Neural progenitor cell (in vitro differentiated cells): ENCODE measurements at regions not wholly inside any gene's neighbourhood (a gene's known extent, or its start where the extent isn't known, plus 50 kb on each side); places are given as distances from the start of the nearest gene placed in this dataset.
"Not testable (repeated sequence)": the region's sequence is repeated elsewhere in the genome, so short reads cannot be mapped to it uniquely, and the experiment has no call there.

Experiments used
- DNase-seq: peaks from one replicate; pipeline ENCODE4 v3.0.0-alpha.2; 2016; ENCODE audit warnings: low spot score
- H2AFZ ChIP-seq: fragments of 200-600 bp; sonication (generic); replicated peaks from 2 replicates; pipeline ENCODE4 v1.6.1; 2016; ENCODE audit warnings: antibody characterized with exemption
- H3F3A ChIP-seq: fragments of 200-600 bp; sonication (generic); 2 replicates; pipeline ENCODE4 v1.6.1; 2016; ENCODE audit warnings: antibody characterized with exemption, low read depth
- H3K27ac ChIP-seq: fragments of 200-600 bp; sonication (generic); 2 replicates; pipeline ENCODE4 v1.5.1; 2016; ENCODE audit warnings: mild to moderate bottlenecking
- H3K27me3 ChIP-seq: fragments of 200-600 bp; sonication (generic); 2 replicates; pipeline ENCODE4 v1.6.1; 2016; ENCODE audit warnings: mild to moderate bottlenecking, moderate library complexity
- H3K36me3 ChIP-seq: fragments of 200-600 bp; sonication (generic); 2 replicates; pipeline ENCODE4 v1.5.1; 2016
- H3K4me1 ChIP-seq: fragments of 200-600 bp; sonication (generic); 2 replicates; pipeline ENCODE4 v1.6.1; 2016; ENCODE audit warnings: mixed run types
- H3K4me2 ChIP-seq: fragments of 200-600 bp; sonication (generic); 2 replicates; pipeline ENCODE4 v1.6.1; 2016
- H3K4me3 ChIP-seq: fragments of 200-600 bp; sonication (generic); 2 replicates; pipeline ENCODE4 v1.5.1; 2016
- H3K79me2 ChIP-seq: fragments of 200-600 bp; sonication (generic); 2 replicates; pipeline ENCODE4 v1.6.1; 2016; ENCODE audit warnings: low read depth
- H3K9ac ChIP-seq: fragments of 200-600 bp; sonication (generic); 2 replicates; pipeline ENCODE4 v1.6.1; 2016
- H3K9me3 ChIP-seq: fragments of 200-600 bp; sonication (generic); 2 replicates; pipeline ENCODE4 v1.5.1; 2016; ENCODE audit warnings: low read depth
- H4K20me1 ChIP-seq: fragments of 200-600 bp; sonication (generic); 2 replicates; pipeline ENCODE4 v1.6.1; 2016; ENCODE audit warnings: low read depth
- H3K27ac Mint-ChIP-seq: 3 replicates; pipeline ENCODE4 v1.8.0; 2021; ENCODE audit warnings: mixed read lengths
- H3K27me3 Mint-ChIP-seq: 2 replicates; pipeline ENCODE4 v1.8.0; 2022; ENCODE audit warnings: low read depth, mild to moderate bottlenecking, inconsistent platforms, moderate library complexity, mixed read lengths; ENCODE audit not compliant: insufficient read depth
- H3K36me3 Mint-ChIP-seq: 3 replicates; pipeline ENCODE4 v1.8.0; 2021; ENCODE audit warnings: mixed read lengths
- H3K4me1 Mint-ChIP-seq: 3 replicates; pipeline ENCODE4 v1.8.0; 2021; ENCODE audit warnings: mixed read lengths
- H3K4me3 Mint-ChIP-seq: 3 replicates; pipeline ENCODE4 v1.8.0; 2021; ENCODE audit warnings: mild to moderate bottlenecking, moderate library complexity, mixed read lengths
- H3K9me3 Mint-ChIP-seq: 3 replicates; pipeline ENCODE4 v1.8.0; 2020; ENCODE audit warnings: mixed read lengths
- EZH2 ChIP-seq: fragments of 200-600 bp; sonication (generic); IDR thresholded peaks from 2 replicates; pipeline ENCODE4 v1.6.1; 2017; ENCODE audit warnings: antibody characterized with exemption, mild to moderate bottlenecking, moderate library complexity
- EZH2phosphoT487 ChIP-seq: fragments of 200-600 bp; sonication (generic); IDR thresholded peaks from 2 replicates; pipeline ENCODE4 v1.6.1; 2017; ENCODE audit warnings: antibody characterized with exemption
- TF ChIP-seq, protein P1 (sequence below): fragments of 200-600 bp; sonication (generic); IDR thresholded peaks from 2 replicates; pipeline ENCODE4 v1.5.1; 2017; ENCODE audit warnings: antibody characterized with exemption, mild to moderate bottlenecking

DNA sequence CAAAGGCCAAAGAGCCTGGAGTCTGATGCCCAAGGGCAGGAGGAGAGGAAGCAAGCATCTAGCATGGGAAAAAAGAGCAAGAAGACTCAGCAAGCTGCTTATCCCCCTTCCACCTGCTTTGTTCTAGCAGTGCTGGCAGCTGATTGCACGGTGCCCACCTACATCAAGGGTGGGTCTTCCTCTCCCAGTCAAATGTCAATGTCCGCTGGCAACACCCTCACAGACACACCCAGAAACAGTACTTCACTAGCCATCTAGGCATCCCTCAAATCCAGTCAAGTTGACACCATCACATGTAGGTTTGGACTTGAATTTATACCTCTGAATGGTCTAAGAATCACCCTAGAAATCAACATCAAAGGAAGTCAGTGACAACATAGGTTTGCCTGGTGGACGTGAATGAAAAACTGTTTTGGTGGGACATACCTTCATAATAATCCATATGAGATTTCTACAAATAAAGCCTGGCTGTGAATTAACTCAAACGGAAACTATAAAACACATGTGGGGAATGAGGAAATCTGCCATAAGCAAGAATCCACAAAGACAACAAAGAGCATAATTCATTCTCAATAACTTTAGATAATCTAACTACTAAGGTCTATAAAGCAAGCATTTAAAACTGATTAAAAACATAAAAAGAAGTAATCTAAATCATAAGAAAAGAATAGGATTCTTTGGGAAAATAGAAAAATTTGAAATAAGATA, 185.8 kb upstream of the JADE1 start:
- TF ChIP-seq EZH2, result no peak

DNA sequence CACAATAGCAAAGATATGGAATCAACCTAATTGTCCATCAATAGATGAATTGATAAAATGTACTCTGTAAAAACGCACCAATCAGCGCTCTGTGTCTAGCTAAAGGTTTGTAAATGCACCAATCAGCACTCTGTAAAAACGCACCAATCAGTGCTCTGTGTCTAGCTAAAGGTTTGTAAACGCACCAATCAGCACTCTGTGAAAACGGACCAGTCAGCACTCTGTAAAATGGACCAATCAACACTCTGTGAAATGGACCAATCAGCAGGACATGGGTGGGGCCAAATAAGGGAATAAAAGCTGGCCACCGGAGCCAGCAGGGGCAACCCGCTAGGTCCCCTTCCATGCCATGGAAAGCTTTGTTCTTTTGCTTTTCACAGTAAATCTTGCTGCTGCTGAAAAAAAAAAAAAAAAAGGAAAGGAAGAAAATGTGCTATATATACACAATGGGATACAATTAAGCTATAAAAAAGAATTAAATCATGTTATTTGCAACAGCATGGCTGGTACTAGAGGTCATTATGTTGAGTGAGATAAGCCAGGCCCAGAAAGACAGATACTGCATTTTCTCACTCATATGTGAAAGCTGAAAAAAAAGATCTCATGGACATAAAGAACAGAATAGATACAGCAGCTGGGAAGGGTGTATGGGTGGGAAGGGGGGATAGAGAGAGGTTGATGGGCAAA, 189.1 kb upstream of the JADE1 start:
- not testable (repeated sequence) for H3K4me1 ChIP-seq, H3K4me1 Mint-ChIP-seq, H4K20me1 ChIP-seq, H3K27ac ChIP-seq, H3K79me2 ChIP-seq, H3K27me3 ChIP-seq, H3K4me2 ChIP-seq, DNase-seq, H3K36me3 ChIP-seq, H3F3A ChIP-seq, H3K4me3 Mint-ChIP-seq, H2AFZ ChIP-seq, H3K27ac Mint-ChIP-seq, H3K9me3 ChIP-seq, H3K36me3 Mint-ChIP-seq, H3K9ac ChIP-seq, H3K27me3 Mint-ChIP-seq, H3K4me3 ChIP-seq
- H3K9me3 Mint-ChIP-seq, result peaks cover 14% of the 10 kb centered on the region

More for the DNA sequence above, 185.8 kb upstream of the JADE1 start:
- Histone ChIP-seq H3K9me3 (no peaks in the 10 kb centered on the region), H3K4me1 (no peaks in the 10 kb centered on the region), H3K4me3 (no peak overlapping the region), H3K79me2 (no peaks in the 10 kb centered on the region), H3K36me3 (no peaks in the 10 kb centered on the region), H4K20me1 (no peaks in the 10 kb centered on the region), H3F3A (no peaks in the 10 kb centered on the region), H2AFZ (peak overlapping the region; percentile 57), H3K27ac (no peak overlapping the region), H3K27me3 (no peaks in the 10 kb centered on the region), H3K4me2 (no peak overlapping the region), H3K9ac (no peak overlapping the region)
- H3K36me3 Mint-ChIP-seq, result no peaks in the 10 kb centered on the region
- peaks cover 3% of the 10 kb centered on the region for H3K27me3 Mint-ChIP-seq
- no peaks in the 10 kb centered on the region for H3K4me1 Mint-ChIP-seq
- no peak overlapping the region for H3K4me3 Mint-ChIP-seq
- H3K27ac Mint-ChIP-seq, result no peak overlapping the region
- H3K9me3 Mint-ChIP-seq, result peaks cover 11% of the 10 kb centered on the region
- DNase-seq, result no peak

DNA sequence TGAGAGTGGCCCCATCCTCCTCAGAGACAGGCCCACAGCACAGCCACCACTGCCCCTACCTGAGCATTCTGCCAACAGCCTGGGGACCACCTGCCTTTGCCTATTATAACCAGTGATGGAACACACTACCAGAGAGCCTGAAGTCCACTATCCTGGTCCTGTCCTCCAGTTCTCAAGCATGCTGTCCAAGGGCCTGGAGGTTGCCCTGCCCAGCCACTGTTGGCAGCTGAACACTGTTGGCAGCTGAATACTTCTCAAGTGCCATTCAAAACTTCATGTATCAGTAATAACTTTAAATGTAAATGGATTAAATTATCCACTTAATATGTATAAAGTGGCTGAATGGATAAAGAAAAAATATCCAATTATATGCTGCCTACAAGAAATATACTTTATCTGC, 194.3 kb upstream of the JADE1 start:
- Histone ChIP-seq H3K4me1 (no peaks in the 10 kb centered on the region), H3K9me3 (no peaks in the 10 kb centered on the region), H3K4me2 (no peak overlapping the region), H3K4me3 (no peak overlapping the region), H2AFZ (no peak overlapping the region), H3F3A (no peaks in the 10 kb centered on the region), H4K20me1 (no peaks in the 10 kb centered on the region), H3K79me2 (no peaks in the 10 kb centered on the region), H3K36me3 (no peaks in the 10 kb centered on the region), H3K27me3 (no peaks in the 10 kb centered on the region), H3K9ac (no peak overlapping the region), H3K27ac (no peak overlapping the region)
- no peak overlapping the region for H3K27ac Mint-ChIP-seq
- peaks cover 11% of the 10 kb centered on the region for H3K4me1 Mint-ChIP-seq
- no peak overlapping the region for H3K4me3 Mint-ChIP-seq
- H3K36me3 Mint-ChIP-seq, result no peaks in the 10 kb centered on the region
- DNase-seq, result no peak
- H3K9me3 Mint-ChIP-seq, result peaks cover 10% of the 10 kb centered on the region
- TF ChIP-seq, protein P1, sequence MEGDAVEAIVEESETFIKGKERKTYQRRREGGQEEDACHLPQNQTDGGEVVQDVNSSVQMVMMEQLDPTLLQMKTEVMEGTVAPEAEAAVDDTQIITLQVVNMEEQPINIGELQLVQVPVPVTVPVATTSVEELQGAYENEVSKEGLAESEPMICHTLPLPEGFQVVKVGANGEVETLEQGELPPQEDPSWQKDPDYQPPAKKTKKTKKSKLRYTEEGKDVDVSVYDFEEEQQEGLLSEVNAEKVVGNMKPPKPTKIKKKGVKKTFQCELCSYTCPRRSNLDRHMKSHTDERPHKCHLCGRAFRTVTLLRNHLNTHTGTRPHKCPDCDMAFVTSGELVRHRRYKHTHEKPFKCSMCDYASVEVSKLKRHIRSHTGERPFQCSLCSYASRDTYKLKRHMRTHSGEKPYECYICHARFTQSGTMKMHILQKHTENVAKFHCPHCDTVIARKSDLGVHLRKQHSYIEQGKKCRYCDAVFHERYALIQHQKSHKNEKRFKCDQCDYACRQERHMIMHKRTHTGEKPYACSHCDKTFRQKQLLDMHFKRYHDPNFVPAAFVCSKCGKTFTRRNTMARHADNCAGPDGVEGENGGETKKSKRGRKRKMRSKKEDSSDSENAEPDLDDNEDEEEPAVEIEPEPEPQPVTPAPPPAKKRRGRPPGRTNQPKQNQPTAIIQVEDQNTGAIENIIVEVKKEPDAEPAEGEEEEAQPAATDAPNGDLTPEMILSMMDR, result no peak
- TF ChIP-seq EZH2 (no peak), EZH2phosphoT487 (no peak)
- peaks cover 2% of the 10 kb centered on the region for H3K27me3 Mint-ChIP-seq

DNA sequence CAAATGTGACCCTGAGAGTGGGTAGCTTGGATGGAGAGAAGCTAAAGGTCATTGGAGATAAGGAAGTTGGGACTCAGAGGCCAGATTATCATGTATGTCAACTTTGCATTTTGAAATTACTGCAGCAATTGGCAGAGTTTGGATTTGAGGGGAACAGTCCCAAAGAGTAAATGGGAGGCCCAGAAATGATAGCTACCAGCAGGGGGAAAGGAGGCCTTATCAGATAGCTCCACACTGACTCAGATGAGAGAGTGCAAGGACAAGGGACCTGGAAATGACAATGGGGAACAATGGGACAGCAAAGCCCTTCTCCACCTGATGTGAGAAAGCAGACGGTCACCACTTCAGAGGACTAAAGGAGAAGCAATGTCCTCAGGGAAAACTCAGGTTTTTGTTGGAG, 201.5 kb upstream of the JADE1 start:
- no peaks in the 10 kb centered on the region for H3K9me3 Mint-ChIP-seq
- H3K27ac Mint-ChIP-seq, result no peak overlapping the region
- Histone ChIP-seq H2AFZ (no peak overlapping the region), H3K4me1 (no peaks in the 10 kb centered on the region), H3K27ac (no peak overlapping the region), H3F3A (no peaks in the 10 kb centered on the region), H3K9me3 (no peaks in the 10 kb centered on the region), H3K9ac (no peak overlapping the region), H3K79me2 (no peaks in the 10 kb centered on the region), H3K36me3 (no peaks in the 10 kb centered on the region), H4K20me1 (no peaks in the 10 kb centered on the region), H3K4me3 (no peak overlapping the region), H3K4me2 (no peak overlapping the region), H3K27me3 (no peaks in the 10 kb centered on the region)
- H3K4me1 Mint-ChIP-seq, result peaks cover 8% of the 10 kb centered on the region
- no peaks in the 10 kb centered on the region for H3K36me3 Mint-ChIP-seq
- peaks cover 2% of the 10 kb centered on the region for H3K27me3 Mint-ChIP-seq
- TF ChIP-seq, protein P1, result no peak
- TF ChIP-seq EZH2phosphoT487 (no peak), EZH2 (no peak)
- H3K4me3 Mint-ChIP-seq, result no peak overlapping the region
- DNase-seq, result no peak
